Thyroid gland (tissue), 4 donors: ENCODE measurements at regions not wholly inside any gene's neighbourhood (a gene's known extent, or its start where the extent isn't known, plus 50 kb on each side); places are given as distances from the start of the nearest gene placed in this dataset.
"Not testable (repeated sequence)": the region's sequence is repeated elsewhere in the genome, so short reads cannot be mapped to it uniquely, and the experiment has no call there.

Source experiments
- DNase-seq, 2 donors: peaks; one replicate each; pipeline ENCODE4 v3.0.0-alpha.2; 2019
- H3K27ac ChIP-seq, 3 donors: fragments of 200-600 bp; sonication (generic); 1 replicate in 2 of 3; 2 replicates in 1 of 3; pipeline ENCODE4 v1.5.1; 2016 to 2019; ENCODE audit warnings: mild to moderate bottlenecking in 1 of 3, moderate library complexity in 1 of 3
- H3K27me3 ChIP-seq: fragments of 200-600 bp; sonication (generic); one replicate; pipeline ENCODE4 v1.5.1; 2019
- H3K36me3 ChIP-seq, 2 donors: fragments of 200-600 bp; sonication (generic); one replicate each; pipeline ENCODE4 v1.5.1; 2016 to 2019
- H3K4me1 ChIP-seq, 2 donors: fragments of 200-600 bp; sonication (generic); one replicate each; pipeline ENCODE4 v1.5.1; 2017 to 2019
- H3K4me3 ChIP-seq, 3 donors: fragments of 200-600 bp; sonication (generic); replicated peaks in 1 of 3; 1 replicate in 2 of 3; 2 replicates in 1 of 3; pipeline ENCODE4 v1.5.1; 2016; ENCODE audit warnings: mild to moderate bottlenecking in 1 of 3
- H3K9me3 ChIP-seq: fragments of 200-600 bp; sonication (generic); one replicate; pipeline ENCODE4 v1.5.1; 2017
- CTCF ChIP-seq, 6 experiments: fragments of 200-600 bp in 3 of 6; fragments of 450-650 bp in 3 of 6; sonication (generic) in 3 of 6; IDR thresholded peaks; one replicate each; pipeline ENCODE4 v1.5.1; 2016 to 2019; ENCODE audit warnings: antibody characterized with exemption in 6 of 6, mild to moderate bottlenecking in 2 of 6, inconsistent platforms in 1 of 6, moderate library complexity in 1 of 6
- POLR2A ChIP-seq, 2 donors: fragments of 450-650 bp; IDR thresholded peaks; one replicate each; pipeline ENCODE4 v1.6.1; 2017; ENCODE audit warnings: antibody characterized with exemption in 2 of 2, mild to moderate bottlenecking in 2 of 2, moderate library complexity in 1 of 2
- WGBS, 2 donors: methylation state at CpG; one replicate each; pipeline ENCODE4 v1.1.5; 2017; 5-methylcytosine and 5-hydroxymethylcytosine counted together
- intact Hi-C: fragments of 100-400 bp; cut with DNase I; formaldehyde crosslinking; loops from one replicate; pipeline ENCODE4 v1.15.1; 2023

- no peaks in the 10 kb centered on the region for H3K27me3 ChIP-seq
- intact Hi-C loops, result loop anchor here (10.0 kb wide), 2 partner anchors 66 to 74 kb away; partner anchors contain the start of gene ABCA1
Observed at GRCh38 chr9:104999136-104999535, 71.2 kb upstream of the ABCA1 start.

GRCh38 chr9:105000529-105000928 lies 72.6 kb upstream of the ABCA1 start:
- 90 to 92% methylated on average over 11 of the region's 11 CpGs for WGBS, 2 donors
- H3K4me1 ChIP-seq, H3K27ac ChIP-seq, DNase-seq, H3K9me3 ChIP-seq, H3K27me3 ChIP-seq, H3K36me3 ChIP-seq, H3K4me3 ChIP-seq, intact Hi-C loops: not testable (repeated sequence)

More at GRCh38 chr9:104999136-104999535, 71.2 kb upstream of the ABCA1 start:
- no peak overlapping the region for H3K4me3 ChIP-seq
- H3K36me3 ChIP-seq, result no peaks in the 10 kb centered on the region
- no peak overlapping the region for H3K27ac ChIP-seq
- no peak for DNase-seq
- H3K4me1 ChIP-seq, result peaks cover 0 to 2% of the 10 kb centered on the region in 2 donors
- TF ChIP-seq CTCF (IDR thresholded peaks at IDR 0.05), result no peak
- no peak for TF ChIP-seq POLR2A (IDR thresholded peaks at IDR 0.05)
- no peaks in the 10 kb centered on the region for H3K9me3 ChIP-seq

GRCh38 chr9:105004466-105005090 lies 76.6 kb upstream of the ABCA1 start:
- Histone ChIP-seq H3K27ac (no peak overlapping the region), H3K9me3 (no peaks in the 10 kb centered on the region), H3K4me3 (no peak overlapping the region), H3K36me3 (no peaks in the 10 kb centered on the region), H3K4me1 (peaks cover 0 to 11% of the 10 kb centered on the region in 2 donors), H3K27me3 (no peaks in the 10 kb centered on the region)
- DNase-seq, result no peak
- WGBS, 2 donors, result 89 to 92% methylated on average over 7 of the region's 7 CpGs
- intact Hi-C loops, result no loop called here
- TF ChIP-seq POLR2A (IDR thresholded peaks at IDR 0.05) (no peak), CTCF (IDR thresholded peaks at IDR 0.05) (no peak)

- Histone ChIP-seq H3K36me3 (no peaks in the 10 kb centered on the region), H3K4me3 (no peak overlapping the region), H3K4me1 (peaks cover 0 to 11% of the 10 kb centered on the region in 2 donors), H3K27me3 (no peaks in the 10 kb centered on the region), H3K9me3 (no peaks in the 10 kb centered on the region), H3K27ac (no peak overlapping the region)
- TF ChIP-seq POLR2A (IDR thresholded peaks at IDR 0.05) (no peak), CTCF (IDR thresholded peaks at IDR 0.05) (no peak)
- intact Hi-C loops, result no loop called here
- 92 to 95% methylated on average over 1 of the region's 1 CpG for WGBS, 2 donors
- DNase-seq, result no peak
Observed at GRCh38 chr9:105005186-105005585, 77.2 kb upstream of the ABCA1 start.

GRCh38 chr9:105006514-105006913 lies 78.6 kb upstream of the ABCA1 start:
- intact Hi-C loops, result no loop called here
- DNase-seq, result no peak
- Histone ChIP-seq H3K9me3 (no peaks in the 10 kb centered on the region), H3K27ac (no peak overlapping the region), H3K36me3 (no peaks in the 10 kb centered on the region), H3K27me3 (no peaks in the 10 kb centered on the region), H3K4me3 (no peak overlapping the region), H3K4me1 (peaks cover 0 to 11% of the 10 kb centered on the region in 2 donors)
- no peak for TF ChIP-seq CTCF (IDR thresholded peaks at IDR 0.05)
- TF ChIP-seq POLR2A (IDR thresholded peaks at IDR 0.05), result no peak
- 85 to 95% methylated on average over 2 of the region's 2 CpGs for WGBS, 2 donors
